Esophagus muscularis mucosa (tissue), 4 donors: ENCODE measurements at regions not wholly inside any gene's neighbourhood (a gene's known extent, or its start where the extent isn't known, plus 50 kb on each side); places are given as distances from the start of the nearest gene placed in this dataset.
"Not testable (repeated sequence)": the region's sequence is repeated elsewhere in the genome, so short reads cannot be mapped to it uniquely, and the experiment has no call there.

Source experiments
- DNase-seq: peaks from one replicate; pipeline ENCODE4 v3.0.0-alpha.2; 2017; ENCODE audit errors: extremely low spot score
- H3K27ac ChIP-seq, 4 donors: fragments of 200-600 bp; sonication (generic); replicated peaks in 1 of 4; 1 replicate in 3 of 4; 2 replicates in 1 of 4; pipeline ENCODE4 v1.5.1; 2016 to 2019; ENCODE audit warnings: mild to moderate bottlenecking in 1 of 4
- H3K27me3 ChIP-seq, 4 donors: fragments of 200-600 bp; sonication (generic); one replicate each; pipeline versions ENCODE4 v1.5.1 to v1.6.0; 2016 to 2019
- H3K36me3 ChIP-seq, 4 donors: fragments of 200-600 bp; sonication (generic); one replicate each; pipeline ENCODE4 v1.5.1; 2016 to 2019
- H3K4me1 ChIP-seq, 4 donors: fragments of 200-600 bp; sonication (generic); one replicate each; pipeline ENCODE4 v1.5.1; 2016 to 2019
- H3K4me3 ChIP-seq, 4 donors: fragments of 200-600 bp; sonication (generic); 1 replicate in 2 of 4; 2 replicates in 2 of 4; pipeline ENCODE4 v1.5.1; 2016 to 2019; ENCODE audit warnings: mild to moderate bottlenecking in 4 of 4, moderate library complexity in 1 of 4
- H3K9me3 ChIP-seq, 4 donors: fragments of 200-600 bp; sonication (generic); 1 replicate in 3 of 4; 2 replicates in 1 of 4; pipeline ENCODE4 v1.5.1; 2016 to 2019
- CTCF ChIP-seq, 3 experiments: fragments of 200-600 bp in 2 of 3; fragments of 450-650 bp in 1 of 3; sonication (generic) in 2 of 3; IDR thresholded peaks; one replicate each; pipeline ENCODE4 v1.5.1; 2017 to 2019; ENCODE audit warnings: antibody characterized with exemption in 3 of 3, mild to moderate bottlenecking in 2 of 3, moderate library complexity in 1 of 3
- EP300 ChIP-seq: sonication (generic); formaldehyde crosslinking; IDR thresholded peaks from one replicate; pipeline ENCODE4 v1.6.1; 2017; ENCODE audit warnings: antibody characterized with exemption
- POLR2A ChIP-seq: fragments of 450-650 bp; IDR thresholded peaks from one replicate; pipeline ENCODE4 v1.6.1; 2017; ENCODE audit warnings: antibody characterized with exemption, moderate library complexity, mild to moderate bottlenecking, low read depth
- POLR2AphosphoS5 ChIP-seq, 2 donors: sonication (generic); formaldehyde crosslinking; IDR thresholded peaks; one replicate each; pipeline ENCODE4 v1.6.1; 2017; ENCODE audit warnings: antibody characterized with exemption in 2 of 2
- WGBS: methylation state at CpG from one replicate; pipeline ENCODE4 v1.1.5; 2018; 5-methylcytosine and 5-hydroxymethylcytosine counted together
- intact Hi-C: fragments of 100-400 bp; cut with DNase I; formaldehyde crosslinking; loops from one replicate; pipeline ENCODE4 v1.15.1; 2023

GRCh38 chr18:1034971-1035370, 130.3 kb downstream of the ADCYAP1 start:
- intact Hi-C loops = no loop called here
- Histone ChIP-seq H3K4me1 (no peaks in the 10 kb centered on the region), H3K36me3 (no peaks in the 10 kb centered on the region), H3K4me3 (no peak overlapping the region), H3K9me3 (peaks cover 0 to 15% (median 10%) of the 10 kb centered on the region in 4 donors), H3K27me3 (no peaks in the 10 kb centered on the region), H3K27ac (no peak overlapping the region)
- TF ChIP-seq POLR2AphosphoS5 (IDR thresholded peaks at IDR 0.05) = no peak
- no peak for TF ChIP-seq CTCF (IDR thresholded peaks at IDR 0.05)
- no peak for TF ChIP-seq EP300
- no peak for TF ChIP-seq POLR2A
- 92% methylated on average over 6 of the region's 6 CpGs for WGBS
- no peak for DNase-seq

GRCh38 chr18:1036926-1037325, 132.3 kb downstream of the ADCYAP1 start:
- H3K27me3 ChIP-seq = no peaks in the 10 kb centered on the region
- H3K36me3 ChIP-seq = no peaks in the 10 kb centered on the region
- H3K9me3 ChIP-seq = no peaks in the 10 kb centered on the region
- H3K4me1 ChIP-seq = no peaks in the 10 kb centered on the region
- intact Hi-C loops = no loop called here
- H3K4me3 ChIP-seq = no peak overlapping the region
- DNase-seq = no peak
- 64% methylated on average over 3 of the region's 3 CpGs for WGBS
- no peak overlapping the region for H3K27ac ChIP-seq
- TF ChIP-seq POLR2AphosphoS5 (IDR thresholded peaks at IDR 0.05) (no peak), CTCF (IDR thresholded peaks at IDR 0.05) (no peak), POLR2A (no peak), EP300 (no peak)

GRCh38 chr18:1037776-1038175, 133.1 kb downstream of the ADCYAP1 start:
- Histone ChIP-seq H3K27ac (no peak overlapping the region), H3K4me3 (no peak overlapping the region), H3K4me1 (no peaks in the 10 kb centered on the region), H3K9me3 (no peaks in the 10 kb centered on the region), H3K36me3 (no peaks in the 10 kb centered on the region), H3K27me3 (no peaks in the 10 kb centered on the region)
- TF ChIP-seq POLR2AphosphoS5 (IDR thresholded peaks at IDR 0.05) (no peak), EP300 (no peak), POLR2A (no peak), CTCF (IDR thresholded peaks at IDR 0.05) (no peak)
- no peak for DNase-seq
- intact Hi-C loops = no loop called here
- 25% methylated on average over 2 of the region's 2 CpGs for WGBS

- DNase-seq = no peak
- Histone ChIP-seq H3K27ac (no peak overlapping the region), H3K36me3 (no peaks in the 10 kb centered on the region), H3K9me3 (no peaks in the 10 kb centered on the region), H3K27me3 (no peaks in the 10 kb centered on the region), H3K4me3 (no peak overlapping the region), H3K4me1 (no peaks in the 10 kb centered on the region)
- WGBS = 93% methylated on average over 7 of the region's 7 CpGs
- TF ChIP-seq CTCF (IDR thresholded peaks at IDR 0.05) (no peak), POLR2AphosphoS5 (IDR thresholded peaks at IDR 0.05) (no peak), POLR2A (no peak), EP300 (no peak)
- intact Hi-C loops = no loop called here
Observed at GRCh38 chr18:1039421-1039820, 134.8 kb downstream of the ADCYAP1 start.

GRCh38 chr18:1043039-1043438, 138.4 kb downstream of the ADCYAP1 start:
- 40% methylated on average over 2 of the region's 2 CpGs for WGBS
- H3K36me3 ChIP-seq, H3K27me3 ChIP-seq, H3K9me3 ChIP-seq, intact Hi-C loops, H3K27ac ChIP-seq, H3K4me1 ChIP-seq, DNase-seq, H3K4me3 ChIP-seq: not testable (repeated sequence)
